Uterus (tissue), 3 donors: ENCODE measurements at regions not wholly inside any gene's neighbourhood (a gene's known extent, or its start where the extent isn't known, plus 50 kb on each side); places are given as distances from the start of the nearest gene placed in this dataset.

Source experiments
- DNase-seq, 2 donors: peaks; one replicate each; pipeline ENCODE4 v3.0.0-alpha.2; 2019 to 2020
- H3K27ac ChIP-seq, 2 donors: fragments of 200-600 bp; sonication (generic); 1 replicate in 1 of 2; 2 replicates in 1 of 2; pipeline ENCODE4 v1.5.1; 2016 to 2018
- H3K27me3 ChIP-seq, 2 donors: fragments of 200-600 bp; sonication (generic); one replicate each; pipeline ENCODE4 v1.5.1; 2018 to 2019; ENCODE audit warnings: control low read depth in 1 of 2
- H3K36me3 ChIP-seq, 2 donors: fragments of 200-600 bp; sonication (generic); one replicate each; pipeline ENCODE4 v1.5.1; 2019; ENCODE audit warnings: control low read depth in 1 of 2
- H3K4me1 ChIP-seq, 2 donors: fragments of 200-600 bp; sonication (generic); one replicate each; pipeline ENCODE4 v1.5.1; 2018 to 2019; ENCODE audit warnings: control low read depth in 1 of 2
- H3K4me3 ChIP-seq, 2 donors: fragments of 200-600 bp; sonication (generic); 1 replicate in 1 of 2; 2 replicates in 1 of 2; pipeline ENCODE4 v1.5.1; 2018 to 2019; ENCODE audit warnings: mild to moderate bottlenecking in 1 of 2
- H3K9me3 ChIP-seq, 2 donors: fragments of 200-600 bp; sonication (generic); one replicate each; pipeline ENCODE4 v1.5.1; 2019; ENCODE audit warnings: control low read depth in 1 of 2
- POLR2A ChIP-seq, 2 donors: fragments of 450-650 bp; IDR thresholded peaks; one replicate each; pipeline ENCODE4 v1.6.1; 2016; ENCODE audit warnings: antibody characterized with exemption in 2 of 2, mild to moderate bottlenecking in 1 of 2, moderate library complexity in 1 of 2
- intact Hi-C: fragments of 100-400 bp; cut with DNase I; formaldehyde crosslinking; loops from one replicate; pipeline ENCODE4 v1.15.1; 2023; ENCODE audit warnings: low total_unique reads
- TF ChIP-seq, protein P1 (sequence below), 4 experiments: fragments of 200-600 bp in 2 of 4; fragments of 450-650 bp in 2 of 4; sonication (generic) in 2 of 4; IDR thresholded peaks; one replicate each; pipeline ENCODE4 v1.5.1; 2016 to 2019; ENCODE audit warnings: antibody characterized with exemption in 4 of 4, mild to moderate bottlenecking in 2 of 4, moderate library complexity in 1 of 4
- donor health status: DM: yes; HTN: yes; CAD: no.

DNA sequence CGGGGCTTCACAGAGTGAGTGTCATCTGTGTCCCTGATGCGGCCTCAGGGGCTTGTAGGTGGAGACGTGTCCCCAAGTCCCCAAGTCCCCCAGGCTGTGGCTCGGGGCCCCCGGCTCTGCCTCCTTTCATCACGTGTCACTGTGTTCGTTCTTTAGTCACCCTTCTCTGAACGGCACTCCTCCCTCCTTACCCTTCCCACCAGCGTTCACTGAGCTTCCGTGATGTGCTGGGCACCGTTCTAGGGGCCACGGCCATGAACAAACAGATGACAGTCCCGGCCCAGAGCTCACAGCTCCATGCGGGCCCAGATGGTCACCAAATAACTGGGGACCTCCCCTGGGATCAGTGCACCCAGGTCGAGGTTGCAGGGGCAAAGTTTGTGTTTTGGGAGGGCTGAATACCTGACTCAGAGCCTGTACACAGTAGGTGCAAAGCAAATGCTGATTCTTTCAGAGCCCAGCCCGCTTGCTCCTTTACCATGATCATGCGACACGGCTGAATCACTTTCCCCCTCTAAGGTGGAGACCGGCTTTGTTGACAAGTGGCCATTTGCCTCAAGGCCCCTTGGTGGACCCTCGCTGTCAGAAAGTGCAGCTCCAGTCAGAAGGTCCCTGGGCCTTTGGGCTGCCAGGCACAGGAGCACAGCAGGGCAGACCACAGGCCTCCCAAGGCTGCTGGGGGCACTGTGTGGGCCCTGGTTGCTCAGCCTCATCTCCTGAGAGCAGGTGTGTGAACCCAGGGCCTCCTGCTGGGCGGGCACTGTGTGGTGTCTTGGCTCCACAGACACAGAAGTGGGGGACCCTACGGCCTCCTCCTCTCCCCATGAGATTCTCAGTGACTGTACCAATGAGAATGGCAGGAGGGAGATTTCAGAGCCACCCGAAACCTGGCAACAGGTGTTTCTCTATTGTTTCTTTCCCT, 592.5 kb downstream of the PTPRU start:
- Histone ChIP-seq H3K36me3 (no peaks in the 10 kb centered on the region), H3K27me3 (no peaks in the 10 kb centered on the region), H3K9me3 (no peaks in the 10 kb centered on the region), H3K4me1 (no peaks in the 10 kb centered on the region), H3K27ac (no peak overlapping the region), H3K4me3 (no peak overlapping the region)
- intact Hi-C loops, result no loop called here
- DNase-seq, result no peak
- TF ChIP-seq, protein P1, sequence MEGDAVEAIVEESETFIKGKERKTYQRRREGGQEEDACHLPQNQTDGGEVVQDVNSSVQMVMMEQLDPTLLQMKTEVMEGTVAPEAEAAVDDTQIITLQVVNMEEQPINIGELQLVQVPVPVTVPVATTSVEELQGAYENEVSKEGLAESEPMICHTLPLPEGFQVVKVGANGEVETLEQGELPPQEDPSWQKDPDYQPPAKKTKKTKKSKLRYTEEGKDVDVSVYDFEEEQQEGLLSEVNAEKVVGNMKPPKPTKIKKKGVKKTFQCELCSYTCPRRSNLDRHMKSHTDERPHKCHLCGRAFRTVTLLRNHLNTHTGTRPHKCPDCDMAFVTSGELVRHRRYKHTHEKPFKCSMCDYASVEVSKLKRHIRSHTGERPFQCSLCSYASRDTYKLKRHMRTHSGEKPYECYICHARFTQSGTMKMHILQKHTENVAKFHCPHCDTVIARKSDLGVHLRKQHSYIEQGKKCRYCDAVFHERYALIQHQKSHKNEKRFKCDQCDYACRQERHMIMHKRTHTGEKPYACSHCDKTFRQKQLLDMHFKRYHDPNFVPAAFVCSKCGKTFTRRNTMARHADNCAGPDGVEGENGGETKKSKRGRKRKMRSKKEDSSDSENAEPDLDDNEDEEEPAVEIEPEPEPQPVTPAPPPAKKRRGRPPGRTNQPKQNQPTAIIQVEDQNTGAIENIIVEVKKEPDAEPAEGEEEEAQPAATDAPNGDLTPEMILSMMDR (IDR thresholded peaks at IDR 0.05), result no peak
- TF ChIP-seq POLR2A (IDR thresholded peaks at IDR 0.05), result no peak

DNA sequence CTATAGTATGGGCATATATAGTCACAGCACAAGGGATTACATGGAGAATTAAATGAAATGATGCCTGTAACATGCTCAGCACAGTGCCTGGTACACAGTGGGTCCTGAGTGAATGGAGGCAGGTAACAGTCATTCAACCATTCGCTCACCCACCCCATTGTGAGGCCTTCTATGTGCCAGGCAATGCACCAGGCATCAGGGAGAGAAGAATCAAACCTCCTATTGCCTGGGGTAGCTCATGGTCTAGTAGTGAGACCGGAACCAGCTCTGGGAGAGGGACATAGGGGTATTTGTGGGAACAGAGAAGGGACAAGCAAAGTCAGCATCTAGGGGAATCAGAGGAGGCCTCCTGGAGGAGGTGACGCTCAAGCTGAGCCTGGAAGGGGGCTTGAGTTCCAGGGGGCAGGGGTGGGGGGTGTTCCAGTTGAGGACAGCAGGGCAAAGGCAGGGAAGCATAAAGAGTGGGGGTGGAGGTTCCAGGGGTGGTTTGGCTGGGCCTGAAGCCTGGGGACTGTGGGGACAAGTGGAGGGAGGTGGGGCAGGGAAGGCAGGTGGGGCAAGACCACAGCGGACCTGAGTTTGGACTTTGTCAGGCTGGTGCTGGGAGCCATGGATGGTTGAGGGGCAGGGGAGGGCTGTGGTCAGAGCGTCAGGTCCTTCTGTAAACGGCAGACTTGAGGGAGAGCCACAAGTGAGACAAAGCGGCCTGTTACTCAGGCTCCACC, 591.6 kb downstream of the PTPRU start:
- TF ChIP-seq, protein P1 (IDR thresholded peaks at IDR 0.05), result no peak
- TF ChIP-seq POLR2A (IDR thresholded peaks at IDR 0.05), result no peak
- intact Hi-C loops, result no loop called here
- DNase-seq, result no peak
- no peak overlapping the region for H3K4me3 ChIP-seq
- H3K9me3 ChIP-seq, result no peaks in the 10 kb centered on the region
- no peaks in the 10 kb centered on the region for H3K4me1 ChIP-seq
- H3K36me3 ChIP-seq, result no peaks in the 10 kb centered on the region
- no peak overlapping the region for H3K27ac ChIP-seq
- H3K27me3 ChIP-seq, result no peaks in the 10 kb centered on the region

DNA sequence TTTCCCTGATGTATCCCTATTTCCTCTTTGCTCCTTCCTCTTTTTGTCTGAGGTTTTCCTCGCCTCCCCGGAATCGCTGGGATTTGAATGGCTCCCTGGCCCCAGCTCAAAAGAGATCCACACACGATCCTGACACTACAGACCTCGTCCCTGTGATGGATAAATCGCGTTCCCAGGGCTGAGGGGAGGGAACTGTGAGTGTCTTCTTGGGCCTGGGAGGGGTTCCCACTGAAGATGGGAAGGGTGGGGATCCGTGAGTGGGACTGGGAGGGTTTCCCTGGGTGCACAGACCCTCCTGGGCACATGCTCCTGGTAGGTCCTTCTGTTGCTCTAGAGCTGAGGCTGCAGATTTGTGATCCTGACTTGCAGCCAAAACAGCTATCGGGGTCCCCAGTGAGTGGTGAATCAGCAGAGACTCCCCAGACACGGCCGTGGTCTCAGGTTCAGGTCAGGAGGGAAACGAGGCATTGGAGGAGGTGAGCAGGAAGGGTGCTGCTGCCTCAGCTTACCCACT, 591.0 kb downstream of the PTPRU start:
- no peak overlapping the region for H3K27ac ChIP-seq
- no peaks in the 10 kb centered on the region for H3K9me3 ChIP-seq
- H3K4me3 ChIP-seq, result no peak overlapping the region
- H3K4me1 ChIP-seq, result no peaks in the 10 kb centered on the region
- no peaks in the 10 kb centered on the region for H3K36me3 ChIP-seq
- no peaks in the 10 kb centered on the region for H3K27me3 ChIP-seq
- DNase-seq, result no peak
- TF ChIP-seq, protein P1 (IDR thresholded peaks at IDR 0.05), result no peak
- no peak for TF ChIP-seq POLR2A (IDR thresholded peaks at IDR 0.05)
- intact Hi-C loops, result no loop called here

DNA sequence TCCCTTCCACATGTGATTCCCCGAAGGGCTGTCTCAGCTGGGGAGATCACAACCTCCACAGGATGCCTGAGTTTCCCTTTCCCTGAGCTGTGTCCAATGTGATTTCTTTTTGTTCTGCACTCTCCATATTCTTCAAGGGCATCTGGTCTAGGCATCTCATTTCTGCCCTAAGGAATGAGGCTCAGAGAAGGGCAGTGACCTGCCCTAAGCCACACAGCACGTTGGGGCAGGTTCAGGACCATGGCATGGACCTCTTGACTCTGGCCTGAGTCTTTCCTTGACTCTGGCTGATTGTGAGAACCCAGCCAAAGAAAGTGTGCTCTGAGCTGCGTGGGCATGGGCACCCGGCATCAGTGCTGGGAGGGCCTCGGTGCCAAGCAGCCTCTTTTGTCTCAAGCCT, 590.3 kb downstream of the PTPRU start:
- intact Hi-C loops, result no loop called here
- Histone ChIP-seq H3K4me3 (no peak overlapping the region), H3K27me3 (no peaks in the 10 kb centered on the region)

More for the DNA sequence above, 590.3 kb downstream of the PTPRU start:
- no peaks in the 10 kb centered on the region for H3K4me1 ChIP-seq
- no peaks in the 10 kb centered on the region for H3K36me3 ChIP-seq
- H3K27ac ChIP-seq, result no peak overlapping the region
- no peaks in the 10 kb centered on the region for H3K9me3 ChIP-seq
- no peak for DNase-seq
- no peak for TF ChIP-seq POLR2A (IDR thresholded peaks at IDR 0.05)
- TF ChIP-seq, protein P1 (IDR thresholded peaks at IDR 0.05), result no peak
